Daoy (cell line): ENCODE measurements at regions not wholly inside any gene's neighbourhood (a gene's known extent, or its start where the extent isn't known, plus 50 kb on each side); places are given as distances from the start of the nearest gene placed in this dataset.
"Not testable (repeated sequence)": the region's sequence is repeated elsewhere in the genome, so short reads cannot be mapped to it uniquely, and the experiment has no call there.

Experiments
- DNase-seq: peaks from one replicate; pipeline ENCODE4 v3.0.0-alpha.2; 2015; ENCODE audit warnings: low read depth

- DNase-seq: no peak
Measured at GRCh38 chr2:7524195-7524594, 607.0 kb downstream of the RNF144A start.

GRCh38 chr2:7525746-7526145 is 608.5 kb downstream of the RNF144A start:
- no peak for DNase-seq

DNA sequence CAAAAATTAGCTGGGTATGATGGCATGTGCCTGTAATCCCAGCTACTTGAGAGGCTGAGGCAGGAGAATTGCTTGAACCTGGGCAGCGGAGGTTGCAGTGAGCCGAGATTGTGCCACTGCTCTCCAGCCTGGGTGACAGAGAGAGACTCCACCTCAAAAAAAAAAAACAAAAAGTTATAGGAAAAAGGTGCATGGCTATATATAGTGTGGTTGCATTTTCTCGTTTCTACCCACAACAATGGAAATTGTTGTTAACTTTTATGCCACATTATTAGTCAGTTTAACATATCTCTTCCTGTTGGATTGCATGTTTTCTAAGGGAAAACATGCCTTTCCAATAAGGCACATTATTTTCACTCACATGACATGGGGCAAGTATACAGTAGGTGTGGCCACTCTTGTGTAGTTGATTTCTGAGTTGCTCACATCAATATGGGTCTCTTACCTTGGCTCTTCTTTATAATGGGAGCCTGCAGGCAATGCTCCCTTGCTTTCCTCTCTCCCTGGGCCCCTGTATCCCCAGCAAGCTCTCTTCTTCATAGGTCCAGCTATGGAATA is 610.0 kb downstream of the RNF144A start:
- no peak for DNase-seq

DNA sequence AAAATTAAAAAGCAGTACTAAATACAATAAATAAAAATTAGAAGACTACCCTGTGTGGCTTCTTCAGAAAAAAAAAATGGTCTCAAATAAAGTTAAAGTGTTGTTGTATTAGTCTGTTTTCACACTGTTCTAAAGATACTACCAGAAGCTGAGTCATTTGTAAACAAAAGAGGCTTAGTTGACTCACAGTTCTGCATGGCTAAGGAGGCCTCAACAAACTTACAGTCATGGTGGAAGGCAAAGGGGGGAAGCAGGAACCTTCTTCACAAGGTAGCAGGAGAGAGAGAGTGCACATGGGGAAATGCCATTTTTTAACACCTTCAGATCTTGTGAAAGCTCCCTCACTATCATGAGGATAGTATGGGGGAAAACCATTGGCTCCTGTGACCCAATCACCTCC is 612.8 kb downstream of the RNF144A start:
- DNase-seq: no peak

DNA sequence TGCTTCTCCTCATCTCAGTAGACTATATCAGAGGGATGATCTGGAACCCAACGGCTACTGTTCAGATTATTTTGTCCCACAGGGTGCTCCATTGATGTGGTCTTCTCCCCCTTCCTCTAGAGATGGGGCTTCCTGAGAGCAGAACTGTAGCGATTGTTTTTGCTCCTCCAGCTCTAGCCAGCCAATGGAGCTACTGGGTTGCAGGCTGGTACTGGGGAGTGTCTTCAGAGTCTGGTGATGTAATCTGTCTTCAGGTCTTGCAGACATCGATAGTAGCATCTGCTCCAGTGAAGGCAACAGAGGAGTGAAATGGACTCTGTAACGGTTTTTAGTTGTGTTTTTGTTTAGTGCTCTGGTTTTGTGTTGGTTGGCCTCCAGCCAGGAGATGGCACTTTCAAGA is 621.9 kb downstream of the RNF144A start:
- no peak for DNase-seq

DNA sequence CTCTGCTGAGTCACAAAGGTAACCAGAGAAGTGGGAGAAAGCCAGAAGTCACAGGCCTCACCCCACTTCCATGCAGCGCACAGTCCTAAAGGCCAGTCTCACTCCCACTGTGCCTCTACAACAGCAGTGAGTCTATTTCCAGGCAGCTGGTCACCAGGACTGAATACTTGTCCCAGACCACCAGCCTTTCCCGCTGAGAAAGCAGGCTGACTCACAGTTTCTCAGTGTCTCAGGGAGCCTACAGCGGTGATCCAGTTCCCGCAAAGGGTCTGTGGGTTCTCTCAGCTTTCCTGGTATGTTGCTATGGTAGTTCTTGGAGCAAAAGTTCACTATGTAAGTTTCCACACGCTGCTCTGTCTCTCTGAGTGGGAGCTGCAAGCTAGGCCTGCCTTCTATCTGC is 622.5 kb downstream of the RNF144A start:
- DNase-seq: no peak

DNA sequence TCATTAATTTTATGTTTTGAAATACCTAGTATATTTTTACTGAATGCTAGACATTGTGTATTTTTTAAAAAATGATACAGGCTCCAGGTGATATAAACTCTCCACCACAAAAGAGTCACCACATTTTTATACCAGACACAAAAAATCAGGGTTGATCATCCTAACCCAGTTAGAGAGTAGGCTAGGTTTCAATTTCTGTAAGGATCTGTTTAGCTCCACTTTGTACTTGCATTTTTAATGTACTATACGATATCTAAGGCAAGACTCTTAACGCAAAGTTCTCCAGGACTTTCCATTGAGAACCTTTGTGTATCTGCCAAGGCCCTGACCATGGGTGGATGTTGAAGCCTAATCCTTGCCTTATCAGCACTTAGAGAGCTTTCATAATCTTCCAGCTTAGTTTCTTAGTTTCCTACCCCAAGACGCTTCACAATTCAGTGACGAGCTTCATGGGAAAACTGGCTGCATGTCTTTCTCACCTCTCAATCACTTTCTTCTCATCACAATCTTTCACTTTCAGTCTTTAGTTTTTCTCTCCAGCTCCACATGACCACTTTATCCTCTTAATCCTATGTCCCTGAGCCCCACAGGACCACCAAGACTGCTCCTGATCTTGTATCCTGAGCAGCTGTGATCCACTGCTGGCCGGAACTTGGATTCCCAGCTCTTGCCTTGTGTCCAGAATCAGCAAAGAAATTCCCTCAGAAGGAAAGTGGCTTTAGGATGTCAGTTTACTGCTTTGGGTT is 635.8 kb downstream of the RNF144A start:
- DNase-seq: no peak

- DNase-seq: no peak
Measured at GRCh38 chr2:7555260-7555659, 638.0 kb downstream of the RNF144A start.

DNA sequence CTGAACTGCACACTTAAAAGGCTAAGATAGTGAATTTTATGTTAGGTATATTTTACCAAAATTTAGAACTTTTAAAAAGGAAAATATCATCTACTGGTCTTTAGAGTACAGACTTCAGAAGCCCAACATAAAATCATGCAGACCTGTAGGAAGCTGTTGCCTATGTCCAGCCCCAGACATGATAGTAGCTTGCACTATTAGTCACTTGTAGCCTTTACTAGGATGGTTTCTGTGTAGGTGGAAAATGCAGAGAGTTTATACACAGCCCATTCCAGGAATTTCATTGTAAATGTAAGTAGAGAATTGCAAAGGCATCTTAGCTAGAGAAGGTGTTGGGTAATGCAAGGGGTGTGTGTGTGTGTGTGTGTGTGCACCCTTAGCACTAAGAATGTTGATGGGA is 640.2 kb downstream of the RNF144A start:
- DNase-seq: no peak

DNA sequence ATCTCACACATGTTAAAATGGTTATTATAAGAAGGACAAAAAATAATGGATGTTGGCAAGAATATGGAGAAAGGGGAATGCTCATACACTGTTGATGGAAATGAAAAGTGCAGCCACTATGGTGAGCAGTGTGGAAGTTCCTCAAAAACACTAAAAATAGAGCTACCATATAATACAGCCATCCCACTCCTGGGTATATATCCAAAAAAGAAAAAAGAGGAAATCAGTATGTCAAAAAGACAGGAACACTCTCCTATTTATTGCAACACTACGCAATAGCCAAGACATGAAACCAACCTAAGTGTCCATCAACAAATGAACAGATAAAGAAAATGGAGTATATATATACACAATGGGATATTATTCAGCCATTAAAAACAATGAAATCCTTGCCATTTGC is 642.6 kb downstream of the RNF144A start:
- DNase-seq: no peak

DNA sequence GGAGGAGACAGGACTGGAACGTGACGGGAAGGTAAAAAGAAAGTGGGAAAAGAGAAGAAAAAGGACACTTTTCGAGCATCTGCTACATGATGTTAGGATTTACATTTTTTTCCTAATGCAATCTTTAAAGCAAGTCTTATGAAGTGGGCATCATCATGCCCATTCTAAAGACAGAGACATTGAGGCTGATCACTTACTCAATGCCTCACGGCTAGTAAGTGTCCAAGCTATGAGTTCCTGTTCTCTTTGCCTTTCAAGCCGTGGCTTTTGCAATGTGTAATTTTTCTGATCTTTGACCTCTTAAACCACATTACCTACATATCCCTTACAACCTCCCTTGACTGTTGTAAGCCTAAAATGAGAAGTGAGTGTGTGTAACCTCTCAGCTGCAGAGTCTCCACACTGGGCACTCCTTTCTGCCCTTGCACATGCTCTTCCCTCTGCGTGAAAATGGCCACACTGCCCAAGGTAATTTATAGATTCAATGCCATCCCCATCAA is 649.2 kb downstream of the RNF144A start:
- DNase-seq: no peak

DNA sequence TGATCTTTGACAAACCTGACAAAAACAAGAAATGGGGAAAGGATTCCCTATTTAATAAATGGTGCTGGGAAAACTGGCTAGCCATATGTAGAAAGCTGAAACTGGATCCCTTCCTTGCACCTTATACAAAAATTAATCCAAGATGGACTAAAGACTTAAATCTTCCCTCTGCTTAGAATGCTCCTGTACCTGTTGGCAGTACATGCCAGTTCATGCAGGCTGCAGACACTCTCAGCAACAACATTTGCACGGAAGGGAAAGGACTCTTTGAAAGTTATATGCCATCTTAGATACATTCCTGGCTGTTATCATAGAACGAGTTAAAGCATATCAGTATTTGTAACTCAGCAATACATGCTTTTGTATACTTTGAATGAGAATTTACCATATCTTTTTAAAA is 649.9 kb downstream of the RNF144A start:
- not testable (repeated sequence) for DNase-seq

GRCh38 chr2:7567646-7568045 is 650.4 kb downstream of the RNF144A start:
- no peak for DNase-seq

DNA sequence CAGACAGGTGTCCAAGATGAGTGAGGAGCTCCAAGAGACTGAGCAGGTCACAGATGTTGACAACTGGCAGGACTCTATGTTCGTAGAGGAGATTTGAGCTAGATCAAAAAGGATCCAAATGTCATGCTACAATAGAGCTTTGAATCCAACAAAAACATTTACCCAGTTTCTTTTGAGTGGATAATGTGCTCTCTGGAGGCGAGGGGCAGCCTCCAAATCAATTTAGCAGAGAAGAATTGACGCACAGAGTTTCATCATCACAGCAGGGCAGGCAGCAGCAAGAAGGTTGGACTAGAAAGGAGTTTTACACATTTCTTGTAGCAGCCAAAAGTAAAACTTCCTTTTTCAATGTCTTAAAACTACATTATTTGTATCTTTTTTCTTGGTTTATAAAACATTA is 653.0 kb downstream of the RNF144A start:
- DNase-seq: no peak

GRCh38 chr2:7571701-7572100 is 654.5 kb downstream of the RNF144A start:
- DNase-seq: no peak

DNA sequence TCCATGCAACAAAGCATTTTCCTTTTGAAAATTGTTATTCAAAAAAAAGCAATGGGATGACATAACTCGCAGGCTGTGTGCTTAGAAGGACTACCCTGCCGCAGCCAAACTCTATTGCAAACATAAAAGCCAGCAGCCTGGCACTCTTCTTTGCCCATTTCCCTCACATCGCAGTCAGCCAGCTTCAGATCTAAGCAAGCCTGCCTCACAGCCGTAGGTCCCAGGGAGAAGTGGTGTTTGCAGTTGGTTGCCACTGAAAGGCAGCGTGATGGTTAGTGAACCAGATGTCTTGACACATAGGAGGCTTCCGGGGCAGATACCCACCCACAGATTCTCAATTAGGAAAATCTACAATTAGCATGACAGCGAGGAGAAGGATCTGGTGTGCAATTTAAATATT is 655.2 kb downstream of the RNF144A start:
- DNase-seq: no peak

DNA sequence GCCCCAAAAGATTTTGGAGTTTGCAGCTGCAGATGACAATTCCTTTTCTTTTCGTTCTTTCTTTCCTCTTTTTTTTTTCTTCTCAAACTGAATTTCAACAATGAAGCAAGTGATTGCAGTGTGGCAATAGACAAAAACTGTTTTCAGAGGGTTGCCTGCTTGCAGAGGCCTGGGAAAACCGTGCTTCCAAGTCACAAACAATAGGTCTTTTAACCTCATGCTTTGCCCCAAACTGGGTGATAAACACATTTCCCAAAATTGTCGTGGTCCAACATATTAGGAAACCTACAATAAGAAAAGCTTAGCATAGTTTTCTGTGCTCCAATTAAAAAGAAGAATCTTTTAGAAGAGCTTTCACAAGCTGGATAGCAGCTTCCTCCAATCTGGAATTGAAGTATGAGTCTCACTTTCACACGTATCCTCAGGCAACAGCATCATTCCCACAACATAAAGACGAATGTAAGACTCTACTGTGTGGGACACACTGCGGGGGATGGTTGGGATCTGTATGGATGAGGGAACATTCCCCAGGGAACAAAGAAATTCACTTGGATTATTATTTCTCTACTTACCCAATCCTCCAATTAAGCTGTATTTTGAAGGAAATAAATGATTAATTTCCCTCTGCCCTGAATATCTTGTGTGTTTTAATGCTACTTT is 656.1 kb downstream of the RNF144A start:
- no peak for DNase-seq

GRCh38 chr2:7574385-7574784 is 657.2 kb downstream of the RNF144A start:
- DNase-seq: no peak

DNA sequence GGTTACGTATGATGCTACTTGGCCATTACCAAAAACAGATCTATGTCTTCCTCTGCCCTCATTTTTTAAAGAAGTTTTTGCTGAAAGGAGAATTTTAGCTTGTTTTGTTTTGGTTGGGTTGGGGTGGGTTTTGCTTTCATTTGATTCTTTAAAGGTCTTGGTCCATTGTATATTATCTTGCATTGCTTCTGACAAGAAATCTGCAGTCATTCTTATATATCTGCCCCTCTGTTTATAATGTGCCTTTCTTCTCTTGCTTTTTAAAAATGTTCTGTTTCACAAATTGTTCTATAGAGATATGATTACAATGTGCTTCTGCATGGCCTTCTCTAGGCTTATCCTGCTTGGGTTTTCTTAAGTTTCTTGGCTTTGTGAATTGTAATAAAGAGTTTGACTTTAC is 660.6 kb downstream of the RNF144A start:
- DNase-seq: no peak

DNA sequence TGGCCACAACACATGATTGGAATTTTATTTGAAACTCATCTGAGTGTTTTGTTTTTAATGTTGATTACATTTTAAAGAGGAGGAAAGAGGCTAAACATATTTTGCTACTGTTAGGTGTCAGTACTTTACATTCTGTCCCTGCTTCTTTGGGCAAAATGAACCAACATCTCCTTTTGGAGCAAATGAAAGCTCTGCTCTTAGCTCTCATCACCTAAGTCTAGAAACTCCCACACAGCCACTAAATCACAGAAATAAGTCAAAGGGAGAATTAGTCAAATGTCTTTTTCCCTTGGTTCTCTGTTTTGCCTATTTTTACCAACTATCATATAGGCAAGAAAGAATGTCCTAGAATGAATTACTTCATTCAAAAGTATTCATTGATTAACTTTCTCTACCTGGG is 666.8 kb downstream of the RNF144A start:
- no peak for DNase-seq

DNA sequence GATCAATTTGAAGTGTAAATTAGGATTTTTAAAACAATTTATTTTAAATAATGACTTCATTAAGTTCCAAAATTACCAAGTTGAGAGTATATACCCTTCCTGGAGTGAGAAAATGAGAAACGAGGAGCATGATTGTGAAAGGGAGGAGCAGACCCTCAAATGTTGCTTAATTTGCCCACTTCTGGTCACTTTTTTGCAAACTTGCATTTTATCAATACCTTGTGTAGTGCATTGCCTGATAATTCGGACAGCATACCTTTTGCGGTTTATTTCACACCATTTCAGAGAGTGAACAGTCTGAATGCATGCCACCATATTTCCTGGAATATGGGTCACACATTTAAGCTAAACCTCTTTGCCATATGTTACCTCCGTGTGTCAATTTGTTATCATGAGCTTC is 669.7 kb downstream of the RNF144A start:
- no peak for DNase-seq

DNA sequence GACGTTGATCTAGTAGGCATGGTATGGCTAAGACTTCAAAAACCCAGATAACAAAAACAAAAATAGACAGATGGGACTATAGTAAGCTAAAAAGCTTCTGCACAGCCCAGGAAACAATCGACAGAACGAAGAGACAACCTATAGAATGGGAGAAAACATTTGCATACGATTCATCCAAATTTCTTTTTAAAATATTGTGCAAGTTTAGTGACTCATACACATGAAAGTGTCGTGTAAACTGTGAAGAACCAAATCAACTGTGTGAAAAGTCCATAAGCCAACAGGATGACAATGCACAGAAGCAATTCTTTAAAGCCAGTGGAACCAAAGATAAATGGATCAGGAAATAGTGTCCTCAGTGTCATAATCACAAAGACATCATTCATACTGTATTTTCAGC is 671.1 kb downstream of the RNF144A start:
- DNase-seq: no peak

- no peak for DNase-seq
Measured at GRCh38 chr2:7592618-7593140, 675.5 kb downstream of the RNF144A start.
